CD4-positive, CD25-positive, alpha-beta regulatory T cell (primary cell): ENCODE measurements at regions not wholly inside any gene's neighbourhood (a gene's known extent, or its start where the extent isn't known, plus 50 kb on each side); places are given as distances from the start of the nearest gene placed in this dataset.

Experiments used
- ATAC-seq, 2 donors: fragments of 150-1000 bp; cut with Tn5 transposase; one replicate each; pipeline ENCODE4 v1.10.0; 2021; ENCODE audit warnings: low read depth in 2 of 2, moderate number of reproducible peaks in 2 of 2, moderate library complexity in 1 of 2
- DNase-seq, 3 donors: peaks; one replicate each; pipeline versions ENCODE4 v3.0.0 to v3.0.0-alpha.2; 2012 to 2022; ENCODE audit warnings: mixed read lengths in 1 of 3
- H3K27ac ChIP-seq: one replicate; pipeline ENCODE4 v1.7.0; 2013; ENCODE audit warnings: mild to moderate bottlenecking, low read length; ENCODE audit not compliant: insufficient read depth, poor library complexity, severe bottlenecking
- H3K27me3 ChIP-seq: one replicate; pipeline ENCODE4 v1.7.0; 2013; ENCODE audit warnings: low read length; ENCODE audit not compliant: control insufficient read depth, insufficient read depth
- H3K36me3 ChIP-seq: one replicate; pipeline ENCODE4 v1.7.0; 2013; ENCODE audit warnings: mild to moderate bottlenecking, low read length, moderate library complexity; ENCODE audit not compliant: control insufficient read depth, insufficient read depth
- H3K4me1 ChIP-seq: 2 replicates; pipeline ENCODE4 v1.7.0; 2013; ENCODE audit warnings: mild to moderate bottlenecking, low read length; ENCODE audit not compliant: insufficient read depth, control insufficient read depth, poor library complexity, severe bottlenecking
- H3K4me3 ChIP-seq: one replicate; pipeline ENCODE4 v1.7.0; 2013; ENCODE audit warnings: low read depth, mild to moderate bottlenecking, low read length, moderate library complexity
- H3K9me3 ChIP-seq, 2 experiments: 1 replicate in 1 of 2; 2 replicates in 1 of 2; pipeline ENCODE4 v1.7.0; 2013; ENCODE audit warnings: low read length in 2 of 2, mild to moderate bottlenecking in 1 of 2, moderate library complexity in 1 of 2; ENCODE audit not compliant: control insufficient read depth in 2 of 2
- H3K27ac Mint-ChIP-seq, 3 donors: one replicate each; pipeline ENCODE4 v1.8.0; 2020 to 2022; ENCODE audit warnings: mild to moderate bottlenecking in 3 of 3, mixed read lengths in 3 of 3, moderate library complexity in 2 of 3
- H3K27me3 Mint-ChIP-seq: one replicate; pipeline ENCODE4 v1.8.0; 2022; ENCODE audit warnings: mild to moderate bottlenecking, mixed read lengths
- H3K36me3 Mint-ChIP-seq: one replicate; pipeline ENCODE4 v1.8.0; 2020; ENCODE audit warnings: mixed read lengths
- H3K4me1 Mint-ChIP-seq, 4 donors: one replicate each; pipeline ENCODE4 v1.8.0; 2020 to 2022; ENCODE audit warnings: mixed read lengths in 4 of 4, mild to moderate bottlenecking in 1 of 4
- H3K4me3 Mint-ChIP-seq, 4 donors: one replicate each; pipeline ENCODE4 v1.8.0; 2020 to 2022; ENCODE audit warnings: mild to moderate bottlenecking in 4 of 4, mixed read lengths in 4 of 4, moderate library complexity in 3 of 4
- H3K9me3 Mint-ChIP-seq, 7 donors: one replicate each; pipeline ENCODE4 v1.8.0; 2020 to 2022; ENCODE audit warnings: mixed read lengths in 7 of 7, mild to moderate bottlenecking in 3 of 7, moderate library complexity in 2 of 7

DNA sequence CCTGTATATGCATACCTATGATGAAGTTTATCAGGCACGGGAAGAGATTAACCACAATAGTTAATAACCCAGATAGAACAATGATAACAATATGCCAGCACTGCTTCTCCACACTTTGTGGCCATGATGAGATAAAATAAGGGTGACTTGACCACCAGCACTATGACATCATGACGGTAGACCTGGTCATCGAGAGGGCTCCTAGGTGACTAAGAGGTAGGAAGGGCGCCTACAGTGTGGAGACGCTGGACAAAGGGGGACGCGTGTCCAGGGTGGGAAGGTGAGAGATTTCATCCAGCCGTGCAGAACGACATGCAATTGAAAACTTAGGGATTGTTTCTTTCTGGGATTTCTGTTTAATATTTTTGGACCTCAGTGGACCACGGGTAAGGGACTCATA lies 221.8 kb upstream of the RTL1 start:
- peaks cover 0 to 16% (median 3%) of the 10 kb centered on the region in 4 donors for H3K4me1 Mint-ChIP-seq
- H3K27ac Mint-ChIP-seq = no peak overlapping the region
- H3K36me3 Mint-ChIP-seq = no peaks in the 10 kb centered on the region
- no peak overlapping the region for H3K4me3 Mint-ChIP-seq
- Histone ChIP-seq H3K9me3 (no peaks in the 10 kb centered on the region), H3K27me3 (no peaks in the 10 kb centered on the region), H3K27ac (no peak overlapping the region), H3K4me3 (no peak overlapping the region), H3K36me3 (no peaks in the 10 kb centered on the region), H3K4me1 (peaks cover 12% of the 10 kb centered on the region)
- DNase-seq (no peak), ATAC-seq (no peak)
- peaks cover 11% of the 10 kb centered on the region for H3K27me3 Mint-ChIP-seq
- peaks cover 0 to 2% (median 0%) of the 10 kb centered on the region in 7 donors for H3K9me3 Mint-ChIP-seq

GRCh38 chr14:101125719-101126651 lies 222.5 kb upstream of the RTL1 start:
- DNase-seq (no peak), ATAC-seq (no peak)
- Mint-ChIP-seq H3K9me3 (peaks cover 0 to 3% (median 0%) of the 10 kb centered on the region in 7 donors), H3K27me3 (peaks cover 11% of the 10 kb centered on the region), H3K27ac (no peak overlapping the region), H3K36me3 (no peaks in the 10 kb centered on the region), H3K4me3 (no peak overlapping the region), H3K4me1 (peaks cover 0 to 9% (median 1%) of the 10 kb centered on the region in 4 donors)
- Histone ChIP-seq H3K9me3 (no peaks in the 10 kb centered on the region), H3K27ac (no peak overlapping the region), H3K36me3 (no peaks in the 10 kb centered on the region), H3K4me3 (no peak overlapping the region), H3K27me3 (no peaks in the 10 kb centered on the region), H3K4me1 (peaks cover 6% of the 10 kb centered on the region)

GRCh38 chr14:101126731-101127130 lies 223.2 kb upstream of the RTL1 start:
- no peak for ATAC-seq
- Histone ChIP-seq H3K9me3 (no peaks in the 10 kb centered on the region), H3K27ac (no peak overlapping the region), H3K4me1 (no peaks in the 10 kb centered on the region), H3K4me3 (no peak overlapping the region), H3K27me3 (no peaks in the 10 kb centered on the region), H3K36me3 (no peaks in the 10 kb centered on the region)
- H3K27me3 Mint-ChIP-seq = peaks cover 18% of the 10 kb centered on the region
- no peak overlapping the region for H3K4me3 Mint-ChIP-seq
- no peak for DNase-seq
- no peak overlapping the region for H3K27ac Mint-ChIP-seq
- H3K36me3 Mint-ChIP-seq = no peaks in the 10 kb centered on the region
- H3K9me3 Mint-ChIP-seq = peaks cover 0 to 3% (median 0%) of the 10 kb centered on the region in 7 donors
- peaks cover 0 to 2% (median 0%) of the 10 kb centered on the region in 4 donors for H3K4me1 Mint-ChIP-seq

GRCh38 chr14:101127224-101127623 lies 223.7 kb upstream of the RTL1 start:
- H3K27me3 Mint-ChIP-seq = peaks cover 18% of the 10 kb centered on the region
- no peak for DNase-seq

DNA sequence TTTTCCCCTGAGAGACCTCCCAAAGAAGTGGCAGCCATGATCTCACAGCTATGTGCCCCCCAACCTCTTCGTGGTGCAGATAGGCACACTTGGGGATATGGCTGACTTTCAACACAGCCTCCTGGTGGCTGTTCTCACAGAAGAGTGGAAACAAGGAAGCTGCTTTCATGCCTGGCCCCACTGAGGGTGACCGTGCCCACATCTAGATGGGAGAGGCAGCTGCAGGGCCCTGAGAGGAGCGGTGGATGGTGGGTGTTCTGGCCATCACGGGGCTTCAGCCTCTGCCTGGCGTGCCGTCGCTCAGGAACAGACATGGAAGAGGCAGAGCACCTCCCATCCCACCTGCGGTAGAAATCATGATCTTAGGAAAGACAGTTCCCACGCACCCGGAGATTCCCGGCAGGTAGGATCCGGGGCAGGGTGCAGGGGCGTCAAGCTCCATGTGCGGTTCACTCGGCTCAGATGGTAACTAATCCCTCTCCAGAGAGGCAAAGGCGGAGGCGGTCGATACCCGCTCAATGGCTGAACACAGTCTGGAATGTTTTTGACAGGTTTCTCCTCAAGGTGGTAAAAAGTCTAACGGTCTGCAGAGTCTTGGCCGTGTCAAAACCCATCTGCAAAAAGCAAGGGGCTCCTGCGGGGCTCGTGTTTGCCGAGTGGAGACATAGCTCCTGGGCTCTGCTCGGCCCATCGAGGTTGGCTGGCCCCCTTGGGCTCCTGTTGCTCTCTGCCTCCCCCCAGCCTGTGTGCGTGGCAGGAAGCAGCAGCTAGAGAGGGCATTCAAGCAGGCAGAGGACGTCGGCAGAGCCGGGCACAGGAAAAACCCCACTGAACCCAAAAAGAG lies 225.2 kb upstream of the RTL1 start:
- ATAC-seq (no peak), DNase-seq (no peak)
- Mint-ChIP-seq H3K36me3 (no peaks in the 10 kb centered on the region), H3K9me3 (peaks cover 0 to 3% (median 0%) of the 10 kb centered on the region in 7 donors), H3K4me1 (no peaks in the 10 kb centered on the region), H3K4me3 (no peak overlapping the region), H3K27ac (no peak overlapping the region), H3K27me3 (peaks cover 18% of the 10 kb centered on the region)
- Histone ChIP-seq H3K27ac (no peak overlapping the region), H3K4me3 (no peak overlapping the region), H3K9me3 (no peaks in the 10 kb centered on the region), H3K4me1 (no peaks in the 10 kb centered on the region), H3K36me3 (no peaks in the 10 kb centered on the region), H3K27me3 (peaks cover 1% of the 10 kb centered on the region)

More at GRCh38 chr14:101127224-101127623, 223.7 kb upstream of the RTL1 start:
- Histone ChIP-seq H3K9me3 (no peaks in the 10 kb centered on the region), H3K36me3 (no peaks in the 10 kb centered on the region), H3K4me1 (no peaks in the 10 kb centered on the region), H3K27ac (no peak overlapping the region), H3K27me3 (no peaks in the 10 kb centered on the region), H3K4me3 (no peak overlapping the region)
- Mint-ChIP-seq H3K4me1 (peaks cover 0 to under 1% (median 0%) of the 10 kb centered on the region in 4 donors), H3K9me3 (peaks cover 0 to 3% (median 0%) of the 10 kb centered on the region in 7 donors), H3K27ac (no peak overlapping the region), H3K36me3 (no peaks in the 10 kb centered on the region), H3K4me3 (no peak overlapping the region)
- ATAC-seq = no peak

GRCh38 chr14:101129521-101130167 lies 226.1 kb upstream of the RTL1 start:
- no peaks in the 10 kb centered on the region for H3K36me3 ChIP-seq
- Mint-ChIP-seq H3K9me3 (peaks cover 0 to 4% (median 0%) of the 10 kb centered on the region in 7 donors), H3K36me3 (no peaks in the 10 kb centered on the region), H3K27ac (no peak overlapping the region), H3K4me1 (no peaks in the 10 kb centered on the region), H3K27me3 (peaks cover 18% of the 10 kb centered on the region), H3K4me3 (no peak overlapping the region)
- no peak for DNase-seq
- H3K27ac ChIP-seq = no peak overlapping the region
- ATAC-seq = no peak
- H3K4me3 ChIP-seq = no peak overlapping the region
- no peaks in the 10 kb centered on the region for H3K4me1 ChIP-seq
- peaks cover 2% of the 10 kb centered on the region for H3K27me3 ChIP-seq
- H3K9me3 ChIP-seq = no peaks in the 10 kb centered on the region

GRCh38 chr14:101130861-101131260 lies 227.3 kb upstream of the RTL1 start:
- Histone ChIP-seq H3K9me3 (no peaks in the 10 kb centered on the region), H3K27me3 (peaks cover 2% of the 10 kb centered on the region), H3K4me1 (no peaks in the 10 kb centered on the region), H3K4me3 (no peak overlapping the region), H3K27ac (no peak overlapping the region), H3K36me3 (no peaks in the 10 kb centered on the region)
- Mint-ChIP-seq H3K4me1 (no peaks in the 10 kb centered on the region), H3K4me3 (no peak overlapping the region), H3K36me3 (no peaks in the 10 kb centered on the region), H3K27me3 (peaks cover 18% of the 10 kb centered on the region), H3K27ac (peak overlapping the region in 1 of 3 donors; percentile 66), H3K9me3 (peaks cover 0 to 4% (median 0%) of the 10 kb centered on the region in 7 donors)
- ATAC-seq = no peak
- DNase-seq = no peak
